RPMI7951 (cell line): ENCODE measurements at regions not wholly inside any gene's neighbourhood (a gene's known extent, or its start where the extent isn't known, plus 50 kb on each side); places are given as distances from the start of the nearest gene placed in this dataset.
"Not testable (repeated sequence)": the region's sequence is repeated elsewhere in the genome, so short reads cannot be mapped to it uniquely, and the experiment has no call there.

Source experiments
- DNase-seq: peaks from one replicate; pipeline ENCODE4 v3.0.0-alpha.2; 2012; ENCODE audit warnings: low read depth

GRCh38 chr5:131005963-131006684 lies 158.9 kb downstream of the HINT1 start:
- DNase-seq = no peak

DNA sequence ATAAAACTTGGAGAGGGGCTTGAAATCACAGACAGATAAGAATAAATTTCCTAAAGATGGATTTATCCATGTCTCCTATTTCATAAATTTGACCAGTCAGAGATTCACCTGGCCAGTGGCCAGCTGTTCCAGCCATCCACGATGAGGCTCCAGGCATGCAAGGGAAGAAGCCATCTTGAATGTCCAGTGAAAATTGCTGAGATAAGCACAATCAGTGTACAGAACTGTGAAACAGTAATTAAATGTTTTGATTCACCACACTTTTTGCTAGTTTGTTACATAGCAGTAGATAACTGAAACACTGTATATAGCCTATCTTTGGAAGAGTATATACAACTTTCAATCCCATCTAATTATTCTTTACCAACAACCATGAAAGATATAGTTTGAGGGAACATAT lies 163.5 kb downstream of the HINT1 start:
- no peak for DNase-seq

- DNase-seq = no peak
Measured at GRCh38 chr5:131000289-131000688, 164.8 kb downstream of the HINT1 start.

- DNase-seq = not testable (repeated sequence)
Measured at GRCh38 chr5:130996720-130997119, 168.3 kb downstream of the HINT1 start.

- DNase-seq = no peak
Measured at GRCh38 chr5:130995851-130996250, 169.2 kb downstream of the HINT1 start.

GRCh38 chr5:130995254-130995515 lies 169.9 kb downstream of the HINT1 start:
- DNase-seq = no peak

DNA sequence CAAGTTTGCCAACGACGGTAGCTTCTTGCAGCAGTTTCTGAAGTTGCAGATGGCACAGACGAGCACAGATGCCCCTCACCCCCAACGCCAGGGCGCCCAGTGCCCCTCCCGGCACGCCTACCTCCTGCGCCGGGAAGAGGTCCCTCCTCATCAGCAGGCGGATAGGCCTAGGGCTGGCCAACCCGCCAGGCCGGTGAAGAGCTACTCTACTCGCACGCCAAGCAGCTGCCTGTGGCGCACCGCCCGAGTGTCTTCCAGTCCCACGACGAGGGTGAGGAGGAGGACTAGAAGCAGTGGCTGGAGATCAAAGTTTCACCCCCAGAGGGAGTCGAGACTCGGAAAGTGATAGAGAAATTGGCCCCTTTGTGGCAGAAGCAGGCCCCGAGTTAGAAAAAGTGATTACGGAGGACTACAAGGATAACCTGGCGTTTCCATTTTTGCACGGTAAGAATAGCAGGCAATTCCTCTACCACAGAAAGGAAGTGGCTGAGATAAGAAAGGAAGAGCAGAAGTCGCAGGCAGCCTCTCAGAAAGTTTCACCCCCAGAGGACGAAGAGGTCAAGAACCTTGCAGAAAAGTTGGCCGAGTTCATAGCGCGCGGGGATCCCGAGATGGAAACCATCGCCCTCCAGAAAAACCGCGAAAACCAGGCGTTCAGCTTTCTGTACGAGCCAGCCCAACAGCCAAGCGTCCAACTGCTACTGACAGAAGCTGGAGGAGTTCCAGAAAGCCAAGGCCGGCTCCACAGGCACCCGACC lies 170.4 kb downstream of the HINT1 start:
- DNase-seq = no peak

- DNase-seq = no peak
Measured at GRCh38 chr5:130992621-130993020, 172.4 kb downstream of the HINT1 start.

DNA sequence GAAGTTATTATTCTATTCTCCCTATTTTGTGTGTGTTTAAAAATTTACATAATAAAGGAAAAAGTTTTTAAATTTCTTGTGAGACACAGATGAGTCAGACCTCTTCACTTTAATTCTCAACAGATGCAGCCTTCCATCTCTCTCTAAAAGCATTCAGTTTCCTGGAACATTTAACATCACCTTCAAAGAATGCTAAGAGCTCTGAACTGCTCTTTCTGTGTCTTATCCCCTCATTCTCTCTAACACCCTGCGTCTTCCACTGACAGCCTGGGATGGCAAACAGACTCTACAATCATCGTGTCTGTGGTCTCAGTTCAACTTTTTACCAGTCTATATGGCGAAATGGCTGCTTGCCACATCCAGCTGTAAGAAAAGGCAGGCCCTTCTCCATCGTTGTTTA lies 173.0 kb downstream of the HINT1 start:
- DNase-seq = no peak

DNA sequence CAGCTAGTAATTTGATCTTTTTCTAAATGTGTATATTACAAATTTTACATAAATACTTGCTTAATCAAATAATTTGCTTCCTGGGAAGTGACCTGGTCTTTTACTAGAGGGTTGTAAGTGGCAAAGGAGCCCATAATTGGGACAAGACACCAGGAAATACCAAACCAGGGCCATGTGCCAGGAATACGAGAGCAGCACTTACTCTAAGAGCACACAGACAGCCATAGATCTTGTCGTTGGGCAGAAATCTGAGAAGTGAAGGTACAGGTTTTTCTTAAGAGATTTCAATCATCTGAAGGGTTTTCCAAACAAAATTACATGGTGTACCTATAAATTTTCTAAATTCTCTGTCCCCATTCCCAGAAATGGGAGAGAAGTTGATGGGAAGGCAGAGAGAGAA lies 179.3 kb downstream of the HINT1 start:
- DNase-seq = no peak

GRCh38 chr5:130981663-130982062 lies 183.4 kb downstream of the HINT1 start:
- DNase-seq = no peak

GRCh38 chr5:130978475-130978874 lies 186.6 kb downstream of the HINT1 start:
- no peak for DNase-seq

DNA sequence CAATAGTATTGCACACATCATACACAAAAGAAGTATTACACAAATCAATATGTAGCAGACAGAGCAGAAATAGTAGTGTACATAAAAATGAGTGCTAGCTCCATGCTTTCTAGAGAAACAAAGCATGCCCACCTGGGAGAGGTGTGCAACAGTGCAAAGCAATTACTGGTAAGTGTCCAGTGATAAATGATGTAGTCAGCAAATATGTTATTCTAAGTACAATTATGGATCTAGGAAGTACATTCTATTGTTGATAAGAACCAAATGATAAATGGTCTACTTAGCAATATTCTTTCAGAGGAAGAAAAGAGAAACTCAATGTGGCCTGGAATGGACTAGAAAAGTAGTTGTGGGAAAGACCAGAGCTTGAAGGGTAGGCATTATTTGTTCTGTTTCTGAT lies 188.6 kb downstream of the HINT1 start:
- no peak for DNase-seq

GRCh38 chr5:130975847-130976246 lies 189.2 kb downstream of the HINT1 start:
- DNase-seq = no peak

GRCh38 chr5:130975299-130975698 lies 189.8 kb downstream of the HINT1 start:
- no peak for DNase-seq

DNA sequence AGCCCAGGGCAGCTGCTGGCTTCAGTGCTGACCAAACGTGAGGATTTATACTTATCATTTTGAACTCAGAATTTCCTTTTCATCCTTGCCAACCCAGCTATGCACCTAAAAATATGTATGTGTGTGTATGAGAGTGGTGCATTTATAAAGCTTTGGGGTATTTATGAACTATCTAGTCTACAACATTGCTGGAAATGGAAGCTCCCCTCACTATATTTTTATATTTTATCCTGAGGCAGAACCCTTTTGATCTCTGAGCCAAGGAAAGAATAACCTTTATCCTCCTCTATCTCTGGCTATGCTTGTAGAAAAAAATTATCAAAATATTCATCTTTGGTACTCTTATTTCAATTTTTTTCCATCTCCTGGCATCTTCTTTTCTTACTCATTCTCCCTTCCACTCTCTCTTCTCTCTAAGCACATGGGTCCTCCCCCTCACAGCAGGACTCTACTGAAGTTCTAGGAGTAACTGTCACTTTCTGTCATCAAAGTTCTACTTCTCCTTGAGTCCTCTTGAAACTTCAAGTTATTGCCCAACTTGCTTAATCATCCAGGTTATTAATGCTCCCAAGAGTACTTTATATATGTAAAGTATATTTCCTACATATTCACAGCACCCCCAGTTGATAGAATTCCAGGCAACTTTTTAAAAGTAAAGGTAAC lies 190.9 kb downstream of the HINT1 start:
- DNase-seq = no peak

GRCh38 chr5:130966990-130967525 lies 198.0 kb downstream of the HINT1 start:
- DNase-seq = no peak

GRCh38 chr5:130965920-130966319 lies 199.1 kb downstream of the HINT1 start:
- no peak for DNase-seq

GRCh38 chr5:130965360-130965759 lies 199.7 kb downstream of the HINT1 start:
- no peak for DNase-seq

- DNase-seq = no peak
Measured at GRCh38 chr5:130964231-130965202, 200.5 kb downstream of the HINT1 start.

- no peak for DNase-seq
Measured at GRCh38 chr5:130963798-130964197, 201.3 kb downstream of the HINT1 start.

DNA sequence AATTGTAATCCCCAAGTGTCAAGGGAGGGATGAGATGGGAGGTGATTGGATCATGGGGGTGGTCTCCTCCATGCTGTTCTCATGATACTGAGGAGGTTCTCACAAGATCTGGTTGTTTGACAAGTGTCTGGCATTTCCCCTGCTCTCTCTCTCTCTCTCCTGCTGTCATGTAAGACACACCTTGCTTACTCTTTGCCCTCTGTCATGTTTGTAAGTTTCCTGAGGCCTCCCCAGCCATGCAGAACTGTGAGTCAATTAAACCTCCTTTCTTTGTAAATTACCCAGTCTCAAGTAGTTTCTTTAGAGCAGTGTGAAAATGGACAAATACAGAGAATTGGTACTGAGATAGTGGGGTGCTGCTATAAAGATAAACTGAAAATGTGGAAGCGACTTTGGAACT lies 207.9 kb downstream of the HINT1 start:
- no peak for DNase-seq
